ENCODE measurements at regions not wholly inside any gene's neighbourhood (a gene's known extent, or its start where the extent isn't known, plus 50 kb on each side); places are given as distances from the start of the nearest gene placed in this dataset.

GRCh38 chr2:7115906-7116305 is 198.7 kb downstream of the RNF144A start:
- no peak for TF ChIP-seq EP300 (IDR thresholded peaks at IDR 0.05; ENCODE audit: borderline replicate concordance)
- TF ChIP-seq RAD21 (IDR thresholded peaks at IDR 0.05; ENCODE audit: low read depth): no peak
- TF ChIP-seq CREB1 (IDR thresholded peaks at IDR 0.05; ENCODE audit: low read depth): no peak
- no peak for TF ChIP-seq MAX (IDR thresholded peaks at IDR 0.05)
